ENCODE measurements at regions not wholly inside any gene's neighbourhood (a gene's known extent, or its start where the extent isn't known, plus 50 kb on each side); places are given as distances from the start of the nearest gene placed in this dataset.

- no peak for TF ChIP-seq BACH2 (CRISPR knock-in tag; IDR thresholded peaks at IDR 0.05; ENCODE audit: borderline replicate concordance)
Observed at GRCh38 chr13:54950546-54950945, 1921.9 kb downstream of the OLFM4 start (continued).

- no peak for TF ChIP-seq CREB5 (CRISPR knock-in tag; IDR thresholded peaks at IDR 0.05; ENCODE audit: low read depth)
- TF ChIP-seq TSHZ2 (CRISPR knock-in tag; IDR thresholded peaks at IDR 0.05), result no peak
- no peak for TF ChIP-seq ISL1 (CRISPR knock-in tag; IDR thresholded peaks at IDR 0.05)
- no peak for TF ChIP-seq ESRRG (CRISPR knock-in tag; IDR thresholded peaks at IDR 0.05)
- no peak for TF ChIP-seq ARNTL (CRISPR knock-in tag; IDR thresholded peaks at IDR 0.05; ENCODE audit: borderline replicate concordance, low read depth)
- TF ChIP-seq ZC3H10 (CRISPR knock-in tag; IDR thresholded peaks at IDR 0.05), result no peak
- TF ChIP-seq POU6F1 (CRISPR knock-in tag; IDR thresholded peaks at IDR 0.05; ENCODE audit: borderline replicate concordance, low read depth), result no peak
- TF ChIP-seq PATZ1 (CRISPR knock-in tag; IDR thresholded peaks at IDR 0.05; ENCODE audit: borderline replicate concordance), result no peak
- no peak for TF ChIP-seq OSR1 (CRISPR knock-in tag; IDR thresholded peaks at IDR 0.05)
- TF ChIP-seq TCF4 (CRISPR knock-in tag; IDR thresholded peaks at IDR 0.05; ENCODE audit: borderline replicate concordance), result no peak
- no peak for TF ChIP-seq ZNF70 (CRISPR knock-in tag; IDR thresholded peaks at IDR 0.05)
- TF ChIP-seq RARB (CRISPR knock-in tag; IDR thresholded peaks at IDR 0.05), result no peak
- ATAC-seq, result no peak
Observed at GRCh38 chr13:54953786-54954185, 1925.2 kb downstream of the OLFM4 start.

GRCh38 chr13:54958781-54959180 is 1930.2 kb downstream of the OLFM4 start:
- no peak for ATAC-seq
- no peak for TF ChIP-seq ESRRG (CRISPR knock-in tag; IDR thresholded peaks at IDR 0.05)
- no peak for TF ChIP-seq SNAI2 (CRISPR knock-in tag; IDR thresholded peaks at IDR 0.05)
- TF ChIP-seq ZNF8 (CRISPR knock-in tag; IDR thresholded peaks at IDR 0.05), result no peak
- TF ChIP-seq CREB5 (CRISPR knock-in tag; IDR thresholded peaks at IDR 0.05; ENCODE audit: low read depth), result no peak
- no peak for TF ChIP-seq TOX (CRISPR knock-in tag; IDR thresholded peaks at IDR 0.05; ENCODE audit: borderline replicate concordance)
- no peak for TF ChIP-seq RARB (CRISPR knock-in tag; IDR thresholded peaks at IDR 0.05)
- TF ChIP-seq CSDC2 (CRISPR knock-in tag; IDR thresholded peaks at IDR 0.05), result no peak
- TF ChIP-seq BACH2 (CRISPR knock-in tag; IDR thresholded peaks at IDR 0.05; ENCODE audit: borderline replicate concordance), result no peak
- TF ChIP-seq ZNF70 (CRISPR knock-in tag; IDR thresholded peaks at IDR 0.05), result no peak
- TF ChIP-seq ZFP3 (CRISPR knock-in tag; IDR thresholded peaks at IDR 0.05), result no peak
- TF ChIP-seq OSR1 (CRISPR knock-in tag; IDR thresholded peaks at IDR 0.05), result no peak
- no peak for TF ChIP-seq TCF4 (CRISPR knock-in tag; IDR thresholded peaks at IDR 0.05; ENCODE audit: borderline replicate concordance)
- no peak for TF ChIP-seq GLIS3 (CRISPR knock-in tag; IDR thresholded peaks at IDR 0.05)
- TF ChIP-seq ISL1 (CRISPR knock-in tag; IDR thresholded peaks at IDR 0.05), result no peak
- TF ChIP-seq ZFP30 (CRISPR knock-in tag; IDR thresholded peaks at IDR 0.05), result no peak

- no peak for ATAC-seq
- no peak for TF ChIP-seq ZNF565 (CRISPR knock-in tag; conservative IDR thresholded peaks at IDR 0.05; ENCODE audit: low read depth)
Observed at GRCh38 chr13:54965881-54966280, 1937.3 kb downstream of the OLFM4 start.
